SJCRH30 (cell line): ENCODE measurements at regions not wholly inside any gene's neighbourhood (a gene's known extent, or its start where the extent isn't known, plus 50 kb on each side); places are given as distances from the start of the nearest gene placed in this dataset.

ENCODE experiments used
- DNase-seq, 2 experiments: peaks; one replicate each; pipeline ENCODE4 v3.0.0-alpha.2; 2015 to 2020
- H3K27ac ChIP-seq: fragments of 250-450 bp; sonication (Bioruptor Pico); 2 replicates; pipeline ENCODE4 v1.5.1; 2020; ENCODE audit warnings: mild to moderate bottlenecking, moderate library complexity
- H3K27me3 ChIP-seq: fragments of 250-450 bp; sonication (Bioruptor Pico); 2 replicates; pipeline ENCODE4 v1.5.1; 2020; ENCODE audit warnings: mild to moderate bottlenecking, moderate library complexity
- H3K36me3 ChIP-seq: fragments of 250-450 bp; sonication (Bioruptor Pico); 2 replicates; pipeline ENCODE4 v1.5.1; 2020; ENCODE audit warnings: mild to moderate bottlenecking, moderate library complexity
- H3K4me1 ChIP-seq: fragments of 250-450 bp; sonication (Bioruptor Pico); 2 replicates; pipeline ENCODE4 v1.5.1; 2020; ENCODE audit warnings: mild to moderate bottlenecking, moderate library complexity
- H3K4me3 ChIP-seq: fragments of 250-450 bp; sonication (Bioruptor Pico); 2 replicates; pipeline ENCODE4 v1.5.1; 2020; ENCODE audit warnings: mild to moderate bottlenecking, moderate library complexity
- H3K9me3 ChIP-seq: fragments of 250-450 bp; sonication (Bioruptor Pico); replicated peaks from 2 replicates; pipeline ENCODE4 v1.5.1; 2020; ENCODE audit warnings: mild to moderate bottlenecking, moderate library complexity

DNA sequence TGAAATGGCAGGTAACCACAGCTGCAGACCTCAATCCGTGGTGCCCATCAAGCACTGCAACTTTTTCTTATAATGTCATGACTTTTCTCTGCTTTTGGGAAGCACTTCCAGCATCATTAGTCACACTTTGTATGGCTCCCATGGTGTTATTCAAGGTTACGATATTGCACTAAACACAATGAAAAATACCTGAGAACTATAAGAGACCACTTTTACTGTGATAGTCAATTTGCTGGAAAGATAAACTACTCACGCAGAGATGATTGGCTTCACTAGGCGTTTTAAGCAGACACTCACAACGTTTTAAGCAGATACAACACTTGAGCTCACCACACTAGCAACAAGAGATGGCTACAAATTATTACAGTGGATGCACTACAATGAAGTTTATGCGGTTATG, 103.2 kb upstream of the CHRM3 start:
- no peaks in the 10 kb centered on the region for H3K9me3 ChIP-seq
- H3K27ac ChIP-seq: no peak overlapping the region
- H3K4me1 ChIP-seq: no peaks in the 10 kb centered on the region
- H3K36me3 ChIP-seq: no peaks in the 10 kb centered on the region
- H3K27me3 ChIP-seq: no peaks in the 10 kb centered on the region
- no peak for DNase-seq
- H3K4me3 ChIP-seq: no peak overlapping the region

- H3K36me3 ChIP-seq: no peaks in the 10 kb centered on the region
- no peak overlapping the region for H3K4me3 ChIP-seq
- no peaks in the 10 kb centered on the region for H3K4me1 ChIP-seq
- H3K27ac ChIP-seq: no peak overlapping the region
- no peaks in the 10 kb centered on the region for H3K27me3 ChIP-seq
- DNase-seq: no peak
- no peaks in the 10 kb centered on the region for H3K9me3 ChIP-seq
Measured at GRCh38 chr1:239282411-239282810, 104.0 kb upstream of the CHRM3 start.

GRCh38 chr1:239276051-239276450, 110.3 kb upstream of the CHRM3 start:
- Histone ChIP-seq H3K27ac (no peak overlapping the region), H3K27me3 (no peaks in the 10 kb centered on the region), H3K4me3 (no peak overlapping the region), H3K4me1 (no peaks in the 10 kb centered on the region), H3K9me3 (no peaks in the 10 kb centered on the region), H3K36me3 (no peaks in the 10 kb centered on the region)
- no peak for DNase-seq

GRCh38 chr1:239274242-239274830, 112.0 kb upstream of the CHRM3 start:
- Histone ChIP-seq H3K27ac (no peak overlapping the region), H3K36me3 (no peaks in the 10 kb centered on the region), H3K27me3 (no peaks in the 10 kb centered on the region), H3K4me3 (no peak overlapping the region), H3K4me1 (no peaks in the 10 kb centered on the region), H3K9me3 (no peaks in the 10 kb centered on the region)
- no peak for DNase-seq

GRCh38 chr1:239270509-239270908, 115.9 kb upstream of the CHRM3 start:
- Histone ChIP-seq H3K9me3 (no peaks in the 10 kb centered on the region), H3K27me3 (no peaks in the 10 kb centered on the region), H3K27ac (no peak overlapping the region), H3K4me1 (no peaks in the 10 kb centered on the region), H3K4me3 (no peak overlapping the region), H3K36me3 (no peaks in the 10 kb centered on the region)
- DNase-seq: no peak

- H3K9me3 ChIP-seq: no peaks in the 10 kb centered on the region
- no peak for DNase-seq
Measured at GRCh38 chr1:239269706-239270105, 116.7 kb upstream of the CHRM3 start.

DNA sequence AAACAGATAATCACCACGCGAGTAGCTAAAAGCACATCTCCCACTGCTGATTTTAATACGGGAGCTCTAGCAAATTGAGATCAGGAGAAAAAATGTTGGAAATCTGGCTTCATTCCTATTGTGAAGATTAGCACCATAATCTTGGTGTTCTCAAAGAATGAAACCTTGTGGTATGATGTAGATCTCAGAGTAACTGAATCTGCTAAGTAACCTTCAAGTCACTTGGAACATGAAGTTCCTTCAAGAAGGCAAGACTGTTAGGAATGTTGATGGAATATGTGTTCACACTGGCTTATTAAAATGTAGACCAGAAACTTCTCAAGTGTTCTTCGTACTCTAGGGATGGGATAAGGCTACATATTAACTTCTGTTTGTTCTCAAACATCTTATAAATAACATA, 117.4 kb upstream of the CHRM3 start:
- Histone ChIP-seq H3K4me1 (no peaks in the 10 kb centered on the region), H3K36me3 (no peaks in the 10 kb centered on the region), H3K27ac (no peak overlapping the region), H3K4me3 (no peak overlapping the region), H3K27me3 (no peaks in the 10 kb centered on the region), H3K9me3 (no peaks in the 10 kb centered on the region)
- DNase-seq: no peak

More at GRCh38 chr1:239269706-239270105, 116.7 kb upstream of the CHRM3 start:
- Histone ChIP-seq H3K4me3 (no peak overlapping the region), H3K27ac (no peak overlapping the region), H3K27me3 (no peaks in the 10 kb centered on the region), H3K4me1 (no peaks in the 10 kb centered on the region), H3K36me3 (no peaks in the 10 kb centered on the region)

GRCh38 chr1:239268007-239268406, 118.4 kb upstream of the CHRM3 start:
- H3K27ac ChIP-seq: no peak overlapping the region
- H3K4me1 ChIP-seq: no peaks in the 10 kb centered on the region
- no peaks in the 10 kb centered on the region for H3K27me3 ChIP-seq
- no peak for DNase-seq
- no peaks in the 10 kb centered on the region for H3K9me3 ChIP-seq
- no peak overlapping the region for H3K4me3 ChIP-seq
- H3K36me3 ChIP-seq: no peaks in the 10 kb centered on the region

GRCh38 chr1:239263801-239264200, 122.6 kb upstream of the CHRM3 start:
- no peak for DNase-seq
- no peaks in the 10 kb centered on the region for H3K9me3 ChIP-seq
- H3K27ac ChIP-seq: no peak overlapping the region
- no peaks in the 10 kb centered on the region for H3K27me3 ChIP-seq
- no peak overlapping the region for H3K4me3 ChIP-seq
- no peaks in the 10 kb centered on the region for H3K4me1 ChIP-seq
- no peaks in the 10 kb centered on the region for H3K36me3 ChIP-seq

- Histone ChIP-seq H3K4me1 (no peaks in the 10 kb centered on the region), H3K9me3 (no peaks in the 10 kb centered on the region), H3K27ac (no peak overlapping the region), H3K4me3 (no peak overlapping the region), H3K36me3 (no peaks in the 10 kb centered on the region), H3K27me3 (no peaks in the 10 kb centered on the region)
- DNase-seq: no peak
Measured at GRCh38 chr1:239262538-239262937, 123.8 kb upstream of the CHRM3 start.

DNA sequence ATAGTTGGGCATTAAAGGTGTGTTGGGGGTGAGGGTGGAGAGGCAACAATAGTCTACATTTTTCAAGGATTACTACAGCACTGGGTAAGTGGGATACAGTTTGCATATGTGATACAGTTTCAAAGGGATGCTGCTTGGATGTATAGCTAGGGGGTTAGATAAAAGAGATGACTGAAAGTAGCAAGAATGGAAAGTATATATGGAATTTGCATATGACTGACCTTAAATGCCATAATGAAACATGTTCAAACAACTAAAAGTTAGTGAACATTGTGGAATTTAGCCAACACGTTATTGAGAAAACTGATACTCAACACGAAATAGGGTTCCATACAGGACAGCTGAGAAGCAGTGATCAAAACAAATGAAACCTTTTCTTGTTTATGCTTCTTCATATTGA, 124.8 kb upstream of the CHRM3 start:
- Histone ChIP-seq H3K27ac (no peak overlapping the region), H3K36me3 (no peaks in the 10 kb centered on the region), H3K9me3 (no peaks in the 10 kb centered on the region), H3K27me3 (no peaks in the 10 kb centered on the region), H3K4me1 (no peaks in the 10 kb centered on the region), H3K4me3 (no peak overlapping the region)
- DNase-seq: no peak

- no peak for DNase-seq
- Histone ChIP-seq H3K27ac (no peak overlapping the region), H3K9me3 (no peaks in the 10 kb centered on the region), H3K4me3 (no peak overlapping the region), H3K4me1 (no peaks in the 10 kb centered on the region), H3K27me3 (no peaks in the 10 kb centered on the region), H3K36me3 (no peaks in the 10 kb centered on the region)
Measured at GRCh38 chr1:239260842-239261241, 125.5 kb upstream of the CHRM3 start.

DNA sequence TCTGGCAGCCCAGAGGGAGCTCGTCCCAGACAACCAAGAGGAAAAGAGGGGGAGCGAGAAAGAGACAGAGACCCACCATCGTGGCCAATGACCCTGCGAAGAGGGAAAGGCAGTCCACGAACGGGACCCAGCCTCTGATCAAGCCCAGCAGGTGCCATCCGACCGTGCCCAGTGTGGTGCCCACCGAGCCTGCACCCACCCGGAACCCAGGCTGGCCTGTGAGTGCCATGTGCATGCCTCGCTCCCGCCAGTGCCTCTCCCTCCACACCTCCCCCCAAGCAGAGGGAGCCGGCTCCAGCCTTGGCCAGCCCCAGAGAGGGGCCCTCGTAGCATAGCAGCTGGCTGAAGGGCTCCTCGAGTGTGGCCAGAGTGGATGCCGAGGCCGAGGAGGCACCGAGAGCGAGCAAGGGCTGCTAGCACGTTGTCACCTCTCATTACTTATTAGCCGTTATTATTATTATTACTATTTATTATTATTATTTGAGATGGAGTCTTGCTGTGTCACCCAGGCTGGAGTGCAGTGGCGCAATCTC, 130.7 kb upstream of the CHRM3 start:
- Histone ChIP-seq H3K27me3 (no peaks in the 10 kb centered on the region), H3K27ac (no peak overlapping the region), H3K9me3 (no peaks in the 10 kb centered on the region), H3K36me3 (no peaks in the 10 kb centered on the region), H3K4me3 (no peak overlapping the region), H3K4me1 (0 out of 2 replicates have a peak, but pooled peaks cover 1% of the 10 kb centered on the region)
- no peak for DNase-seq

DNA sequence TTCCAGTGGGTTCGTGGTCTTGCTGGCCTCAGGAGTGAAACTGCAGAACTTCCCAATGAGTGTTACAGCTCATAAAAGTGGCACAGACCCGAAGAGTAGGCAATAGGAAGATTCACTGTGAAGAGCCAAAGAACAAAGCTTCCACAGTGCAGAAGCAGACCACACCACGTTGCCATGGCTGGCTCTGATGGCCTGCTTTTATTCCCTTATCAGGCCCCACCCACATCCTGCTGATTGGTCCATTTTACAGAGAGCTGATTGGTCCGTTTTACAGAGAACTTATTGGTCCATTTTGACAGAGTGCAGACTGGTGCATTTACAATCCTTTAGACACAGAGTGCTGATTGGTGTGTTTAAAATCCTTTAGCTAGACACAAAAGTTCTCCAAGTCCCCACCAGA, 131.4 kb upstream of the CHRM3 start:
- Histone ChIP-seq H3K4me1 (0 out of 2 replicates have a peak, but pooled peaks cover 3% of the 10 kb centered on the region), H3K4me3 (no peak overlapping the region), H3K9me3 (no peaks in the 10 kb centered on the region), H3K27ac (no peak overlapping the region), H3K27me3 (no peaks in the 10 kb centered on the region), H3K36me3 (no peaks in the 10 kb centered on the region)
- no peak for DNase-seq

DNA sequence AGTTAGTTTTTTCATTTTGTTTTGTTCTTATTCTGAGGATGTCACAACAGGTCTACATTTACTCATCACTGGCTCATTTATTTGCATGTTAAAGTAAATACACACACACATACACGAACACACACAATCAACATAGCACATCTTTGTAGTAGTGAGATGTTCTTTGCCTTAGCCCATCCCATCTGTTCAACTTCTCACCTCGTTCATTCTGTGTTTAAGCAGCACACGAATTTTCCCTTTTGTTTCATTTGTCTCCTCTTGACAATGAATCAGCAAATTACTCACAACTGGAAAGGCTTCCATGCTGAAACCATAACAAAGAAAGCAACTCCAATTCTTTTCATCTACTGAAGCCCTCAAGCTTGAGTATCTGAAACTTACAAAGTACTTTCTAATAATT, 133.3 kb upstream of the CHRM3 start:
- H3K4me3 ChIP-seq: no peak overlapping the region
- no peaks in the 10 kb centered on the region for H3K27me3 ChIP-seq
- 0 out of 2 replicates have a peak, but pooled peaks cover 3% of the 10 kb centered on the region for H3K4me1 ChIP-seq
- no peak overlapping the region for H3K27ac ChIP-seq
- H3K36me3 ChIP-seq: no peaks in the 10 kb centered on the region
- no peaks in the 10 kb centered on the region for H3K9me3 ChIP-seq
- DNase-seq: no peak

DNA sequence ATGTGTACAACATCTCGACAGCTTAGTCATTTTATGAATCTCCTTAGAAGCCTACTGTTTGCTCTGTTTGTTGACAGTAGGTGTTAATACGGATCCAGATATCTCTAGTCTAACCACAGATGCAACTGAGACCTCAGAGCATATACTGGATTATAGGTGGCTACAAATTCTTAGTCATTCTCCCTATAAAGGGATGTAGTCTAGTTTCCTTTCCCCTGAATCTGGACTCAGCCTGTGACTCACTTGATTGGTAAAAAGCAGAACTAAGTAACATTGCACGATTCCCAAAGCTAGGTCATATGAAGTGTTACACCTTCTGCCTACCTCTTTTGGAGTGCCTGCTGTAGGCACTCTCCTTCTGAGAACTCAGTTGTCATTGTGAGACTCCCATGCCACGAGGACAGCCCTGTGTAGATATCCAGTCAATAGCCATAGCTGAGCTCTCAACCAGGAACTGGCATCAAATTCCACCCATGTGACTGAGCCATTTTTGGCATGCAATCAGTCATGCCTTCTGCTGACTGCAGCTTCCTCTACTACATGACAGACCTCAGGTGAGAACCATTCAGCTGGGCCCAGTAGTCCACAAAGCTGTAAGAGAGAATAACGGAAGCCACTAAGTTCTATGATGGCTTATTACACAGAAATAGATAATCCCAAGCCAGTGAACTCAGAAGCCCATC, 135.9 kb upstream of the CHRM3 start:
- Histone ChIP-seq H3K9me3 (no peaks in the 10 kb centered on the region), H3K27ac (no peak overlapping the region), H3K4me3 (no peak overlapping the region), H3K36me3 (no peaks in the 10 kb centered on the region), H3K27me3 (no peaks in the 10 kb centered on the region), H3K4me1 (0 out of 2 replicates have a peak, but pooled peaks cover 3% of the 10 kb centered on the region)
- DNase-seq: peak in 1 of 2 experiments; percentile 5
